WI38 (cell line): ENCODE measurements at regions not wholly inside any gene's neighbourhood (a gene's known extent, or its start where the extent isn't known, plus 50 kb on each side); places are given as distances from the start of the nearest gene placed in this dataset.
"Not testable (repeated sequence)": the region's sequence is repeated elsewhere in the genome, so short reads cannot be mapped to it uniquely, and the experiment has no call there.

Experiments
- H3K4me3 ChIP-seq: 2 replicates; pipeline ENCODE4 v1.5.1; 2011; ENCODE audit warnings: low read depth, mild to moderate bottlenecking, control low read depth, low read length
- CTCF ChIP-seq: IDR thresholded peaks from 2 replicates; pipeline ENCODE4 v1.5.1; 2012; ENCODE audit warnings: low read depth, mild to moderate bottlenecking, control low read depth, low read length

DNA sequence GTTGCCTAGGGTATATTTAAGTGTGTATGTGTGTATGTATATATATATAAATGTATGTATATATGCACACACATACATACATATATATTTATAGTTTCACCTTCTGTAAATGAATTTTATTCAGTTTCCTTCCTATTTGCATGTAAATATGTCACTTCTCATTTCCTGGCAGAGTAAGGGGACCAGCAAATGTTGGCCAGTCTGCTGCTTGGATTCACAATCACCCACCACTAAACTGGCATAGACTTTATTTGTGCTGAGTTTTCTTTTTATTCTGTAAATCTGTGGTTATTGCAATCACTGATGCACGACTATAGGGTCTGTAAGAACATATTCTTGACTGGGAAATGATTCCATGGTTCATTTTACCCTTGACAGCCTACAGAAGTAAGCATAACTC, 640.4 kb upstream of the FAM98A start:
- H3K4me3 ChIP-seq: no peak overlapping the region
- TF ChIP-seq CTCF: no peak

GRCh38 chr2:34234823-34235222, 635.7 kb upstream of the FAM98A start:
- no peak for TF ChIP-seq CTCF
- H3K4me3 ChIP-seq: no peak overlapping the region

DNA sequence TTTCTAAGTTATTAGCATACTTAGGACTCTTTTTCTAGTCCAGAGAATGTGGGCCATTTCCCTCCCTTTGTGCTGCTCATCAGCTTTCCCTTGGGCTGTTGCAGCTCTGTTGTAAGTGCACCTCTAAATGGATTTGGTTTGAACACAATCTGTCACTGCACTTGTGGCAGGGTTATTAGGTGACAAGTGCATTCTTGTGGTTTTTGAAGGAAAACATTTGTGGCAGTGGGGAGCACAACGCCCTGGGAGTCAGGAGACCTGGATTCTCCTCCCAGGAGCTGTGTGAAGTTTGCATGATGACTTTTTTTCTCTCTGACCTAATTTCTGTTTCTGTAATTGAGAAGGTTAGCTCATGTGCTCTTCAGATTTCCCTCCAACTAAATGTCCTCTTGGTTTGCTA, 630.9 kb upstream of the FAM98A start:
- no peak overlapping the region for H3K4me3 ChIP-seq
- no peak for TF ChIP-seq CTCF

GRCh38 chr2:34215174-34215573, 616.1 kb upstream of the FAM98A start:
- H3K4me3 ChIP-seq: no peak overlapping the region
- TF ChIP-seq CTCF: no peak

DNA sequence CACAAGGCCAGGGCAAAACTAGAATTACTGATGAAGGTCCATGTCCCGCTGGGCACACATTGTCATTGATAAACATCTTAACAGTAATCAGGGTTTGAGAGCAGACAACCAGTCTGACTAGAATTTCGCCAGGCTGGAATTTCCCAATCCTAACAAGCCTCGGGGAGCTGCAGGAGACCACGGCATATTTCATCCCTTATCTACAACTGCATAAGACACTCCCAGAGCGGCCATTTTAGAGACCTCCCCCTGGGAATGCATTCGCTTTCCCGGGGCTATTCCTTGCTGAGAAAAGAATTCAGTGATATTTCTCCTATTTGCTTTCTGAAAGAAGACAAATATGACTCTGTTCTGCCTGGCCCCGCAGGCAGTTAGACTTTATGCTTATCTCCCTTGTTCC, 611.3 kb upstream of the FAM98A start:
- not testable (repeated sequence) for H3K4me3 ChIP-seq

- no peak overlapping the region for H3K4me3 ChIP-seq
- no peak for TF ChIP-seq CTCF
Measured at GRCh38 chr2:34204560-34204959, 605.5 kb upstream of the FAM98A start.

DNA sequence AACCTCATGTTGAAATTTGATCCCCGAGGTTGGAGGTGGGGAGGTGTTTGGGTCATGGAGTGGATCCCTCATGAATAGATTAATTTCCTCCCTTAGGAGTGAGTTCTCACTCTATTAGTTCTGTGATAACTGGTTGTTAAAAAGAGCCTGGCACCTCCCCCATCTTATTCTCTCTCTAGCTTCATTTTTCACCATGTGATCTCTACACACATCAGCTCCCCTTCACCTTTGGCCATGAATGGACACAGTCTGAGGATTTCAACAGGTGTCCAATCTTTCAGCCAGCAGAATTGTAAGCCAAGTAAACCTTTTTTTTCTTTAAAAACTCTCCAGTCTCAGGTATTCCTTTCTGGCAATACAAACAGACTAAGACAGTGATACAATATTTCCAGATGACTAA, 602.0 kb upstream of the FAM98A start:
- H3K4me3 ChIP-seq: no peak overlapping the region
- no peak for TF ChIP-seq CTCF

- no peak for TF ChIP-seq CTCF
- H3K4me3 ChIP-seq: no peak overlapping the region
Measured at GRCh38 chr2:34199971-34200370, 600.9 kb upstream of the FAM98A start.
